ENCODE measurements at regions not wholly inside any gene's neighbourhood (a gene's known extent, or its start where the extent isn't known, plus 50 kb on each side); places are given as distances from the start of the nearest gene placed in this dataset.
"Not testable (repeated sequence)": the region's sequence is repeated elsewhere in the genome, so short reads cannot be mapped to it uniquely, and the experiment has no call there.

- BruUV-seq (replicated peaks), result not testable (repeated sequence)
These were observed 111.4 kb downstream of the CCDC74A start for GRCh38 chr2:131639001-131639620.

GRCh38 chr2:131641414-131642206 lies 113.9 kb downstream of the CCDC74A start:
- Mint-ChIP-seq H3K4me3 (ENCODE audit: unreplicated experiment) (no peak overlapping the region), H3K36me3 (ENCODE audit: insufficient read depth, unreplicated experiment) (no peaks in the 10 kb centered on the region), H3K27me3 (ENCODE audit: insufficient read depth, unreplicated experiment) (peaks cover 15% of the 10 kb centered on the region), H3K27ac (ENCODE audit: low read depth, unreplicated experiment) (no peak overlapping the region), H3K4me1 (ENCODE audit: insufficient read depth, unreplicated experiment) (no peaks in the 10 kb centered on the region), H3K9me3 (ENCODE audit: unreplicated experiment) (peaks cover 6% of the 10 kb centered on the region)
- intact Hi-C loops (cut with micrococcal nuclease), result no loop called here
- BruUV-seq (replicated peaks), result no TSS peak
- ChIA-PET CTCF (no interaction called here), POLR2A (no interaction called here)
- no peak for TF ChIP-seq CTCF (IDR thresholded peaks at IDR 0.05; ENCODE audit: unreplicated experiment)
- DNase-seq (ENCODE audit: unreplicated experiment), result peak; percentile 8

More at GRCh38 chr2:131639001-131639620, 111.4 kb downstream of the CCDC74A start:
- CTCF ChIA-PET; H3K4me1 Mint-ChIP-seq (ENCODE audit: insufficient read depth, unreplicated experiment); H3K27me3 Mint-ChIP-seq (ENCODE audit: insufficient read depth, unreplicated experiment); intact Hi-C loops (cut with micrococcal nuclease); H3K4me3 Mint-ChIP-seq (ENCODE audit: unreplicated experiment); POLR2A ChIA-PET; DNase-seq (ENCODE audit: unreplicated experiment); H3K36me3 Mint-ChIP-seq (ENCODE audit: insufficient read depth, unreplicated experiment); H3K27ac Mint-ChIP-seq (ENCODE audit: low read depth, unreplicated experiment); H3K9me3 Mint-ChIP-seq (ENCODE audit: unreplicated experiment): not testable (repeated sequence)

GRCh38 chr2:131643180-131643579 lies 115.5 kb downstream of the CCDC74A start:
- POLR2A ChIA-PET; H3K9me3 Mint-ChIP-seq (ENCODE audit: unreplicated experiment); DNase-seq (ENCODE audit: unreplicated experiment); H3K4me3 Mint-ChIP-seq (ENCODE audit: unreplicated experiment); intact Hi-C loops (cut with micrococcal nuclease); CTCF ChIA-PET; H3K27ac Mint-ChIP-seq (ENCODE audit: low read depth, unreplicated experiment); H3K36me3 Mint-ChIP-seq (ENCODE audit: insufficient read depth, unreplicated experiment); BruUV-seq (replicated peaks); H3K4me1 Mint-ChIP-seq (ENCODE audit: insufficient read depth, unreplicated experiment): not testable (repeated sequence)
- H3K27me3 Mint-ChIP-seq (ENCODE audit: insufficient read depth, unreplicated experiment), result peaks cover 23% of the 10 kb centered on the region

- Mint-ChIP-seq H3K4me3 (ENCODE audit: unreplicated experiment) (no peak overlapping the region), H3K36me3 (ENCODE audit: insufficient read depth, unreplicated experiment) (no peaks in the 10 kb centered on the region), H3K9me3 (ENCODE audit: unreplicated experiment) (peaks cover 6% of the 10 kb centered on the region), H3K27ac (ENCODE audit: low read depth, unreplicated experiment) (no peak overlapping the region), H3K4me1 (ENCODE audit: insufficient read depth, unreplicated experiment) (no peaks in the 10 kb centered on the region), H3K27me3 (ENCODE audit: insufficient read depth, unreplicated experiment) (peaks cover 38% of the 10 kb centered on the region)
- ChIA-PET POLR2A (no interaction called here), CTCF (no interaction called here)
- TF ChIP-seq CTCF (IDR thresholded peaks at IDR 0.05; ENCODE audit: unreplicated experiment), result no peak
- no peak for DNase-seq (ENCODE audit: unreplicated experiment)
- BruUV-seq (replicated peaks), result no TSS peak
- intact Hi-C loops (cut with micrococcal nuclease), result no loop called here
These were observed 117.6 kb downstream of the CCDC74A start for GRCh38 chr2:131645177-131645765.

- intact Hi-C loops (cut with micrococcal nuclease); H3K4me3 Mint-ChIP-seq (ENCODE audit: unreplicated experiment); H3K4me1 Mint-ChIP-seq (ENCODE audit: insufficient read depth, unreplicated experiment); BruUV-seq (replicated peaks); DNase-seq (ENCODE audit: unreplicated experiment); H3K27ac Mint-ChIP-seq (ENCODE audit: low read depth, unreplicated experiment); H3K36me3 Mint-ChIP-seq (ENCODE audit: insufficient read depth, unreplicated experiment); POLR2A ChIA-PET; H3K9me3 Mint-ChIP-seq (ENCODE audit: unreplicated experiment): not testable (repeated sequence)
- CTCF ChIA-PET, result interaction anchor here (1.1 kb wide), 1 partner anchor 155 kb away, joined by 6 read pairs; no protein-coding TSS in a partner anchor
- H3K27me3 Mint-ChIP-seq (ENCODE audit: insufficient read depth, unreplicated experiment), result peaks cover 39% of the 10 kb centered on the region
These were observed 118.5 kb downstream of the CCDC74A start for GRCh38 chr2:131646220-131646619.

Measured in MCF 10A (cell line).